ENCODE measurements at regions not wholly inside any gene's neighbourhood (a gene's known extent, or its start where the extent isn't known, plus 50 kb on each side); places are given as distances from the start of the nearest gene placed in this dataset.

- TF ChIP-seq CTCF (IDR thresholded peaks at IDR 0.05): no peak
- no peak for TF ChIP-seq POLR2A (IDR thresholded peaks at IDR 0.05)
- Histone ChIP-seq H3K27me3 (peaks cover 0 to 8% of the 10 kb centered on the region in 2 donors), H3K4me1 (no peaks in the 10 kb centered on the region), H3K27ac (no peak overlapping the region), H3K4me3 (no peak overlapping the region), H3K9me3 (no peaks in the 10 kb centered on the region), H3K36me3 (no peaks in the 10 kb centered on the region)
- WGBS (ENCODE audit: insufficient coverage, low coverage, low lambda C conversion rate, missing lambda C conversion rate): 60% methylated on average over 4 of the region's 4 CpGs
- no peak for ATAC-seq
- no peak for DNase-seq
- intact Hi-C loops (cut with DNase I): no loop called here
Measured at GRCh38 chr14:22227084-22227483, 361.9 kb downstream of the DAD1 start.

- H3K9me3 ChIP-seq: no peaks in the 10 kb centered on the region
- no peak for DNase-seq
- H3K4me3 ChIP-seq: no peak overlapping the region
- H3K4me1 ChIP-seq: no peaks in the 10 kb centered on the region
- H3K27ac ChIP-seq: no peak overlapping the region
- no peak for TF ChIP-seq POLR2A (IDR thresholded peaks at IDR 0.05)
- no peak for TF ChIP-seq CTCF (IDR thresholded peaks at IDR 0.05)
- H3K27me3 ChIP-seq: peaks cover 0 to 8% of the 10 kb centered on the region in 2 donors
- ATAC-seq: no peak
- WGBS (ENCODE audit: insufficient coverage, low coverage, low lambda C conversion rate, missing lambda C conversion rate): 44% methylated on average over 8 of the region's 8 CpGs
- H3K36me3 ChIP-seq: no peaks in the 10 kb centered on the region
- intact Hi-C loops (cut with DNase I): no loop called here
Measured at GRCh38 chr14:22226381-22226780, 362.6 kb downstream of the DAD1 start.

GRCh38 chr14:22225516-22226140 is 363.4 kb downstream of the DAD1 start:
- 48% methylated on average over 4 of the region's 4 CpGs for WGBS (ENCODE audit: insufficient coverage, low coverage, low lambda C conversion rate, missing lambda C conversion rate)
- DNase-seq (no peak), ATAC-seq (no peak)
- no peak for TF ChIP-seq CTCF (IDR thresholded peaks at IDR 0.05)
- TF ChIP-seq POLR2A (IDR thresholded peaks at IDR 0.05): no peak
- intact Hi-C loops (cut with DNase I): no loop called here
- no peaks in the 10 kb centered on the region for H3K4me1 ChIP-seq
- no peak overlapping the region for H3K27ac ChIP-seq
- no peak overlapping the region for H3K4me3 ChIP-seq
- no peaks in the 10 kb centered on the region for H3K36me3 ChIP-seq
- peaks cover 0 to 8% of the 10 kb centered on the region in 2 donors for H3K27me3 ChIP-seq
- no peaks in the 10 kb centered on the region for H3K9me3 ChIP-seq

- WGBS (ENCODE audit: insufficient coverage, low coverage, low lambda C conversion rate, missing lambda C conversion rate): 21% methylated on average over 3 of the region's 3 CpGs
- no peaks in the 10 kb centered on the region for H3K36me3 ChIP-seq
- no peak overlapping the region for H3K4me3 ChIP-seq
- ATAC-seq (no peak), DNase-seq (no peak)
- TF ChIP-seq CTCF (IDR thresholded peaks at IDR 0.05) (peak in 1 of 4 donors; percentile 12), POLR2A (IDR thresholded peaks at IDR 0.05) (no peak)
- H3K27ac ChIP-seq: no peak overlapping the region
- intact Hi-C loops (cut with DNase I): no loop called here
- H3K27me3 ChIP-seq: peaks cover 0 to 8% of the 10 kb centered on the region in 2 donors
- H3K9me3 ChIP-seq: no peaks in the 10 kb centered on the region
- no peaks in the 10 kb centered on the region for H3K4me1 ChIP-seq
Measured at GRCh38 chr14:22221508-22221907, 367.5 kb downstream of the DAD1 start.

GRCh38 chr14:22220427-22220826 is 368.6 kb downstream of the DAD1 start:
- no peak for ATAC-seq
- TF ChIP-seq CTCF (IDR thresholded peaks at IDR 0.05) (no peak), POLR2A (IDR thresholded peaks at IDR 0.05) (no peak)
- intact Hi-C loops (cut with DNase I): no loop called here
- no peak for DNase-seq
- H3K4me1 ChIP-seq: no peaks in the 10 kb centered on the region
- H3K36me3 ChIP-seq: no peaks in the 10 kb centered on the region
- no peak overlapping the region for H3K27ac ChIP-seq
- H3K27me3 ChIP-seq: peaks cover 0 to 8% of the 10 kb centered on the region in 2 donors
- no peak overlapping the region for H3K4me3 ChIP-seq
- WGBS (ENCODE audit: insufficient coverage, low coverage, low lambda C conversion rate, missing lambda C conversion rate): 0% methylated on average over 1 of the region's 1 CpG
- no peaks in the 10 kb centered on the region for H3K9me3 ChIP-seq
